SK-N-SH treated with all-trans-retinoic acid at 6 μM for 48 hours (cell line): ENCODE measurements at regions not wholly inside any gene's neighbourhood (a gene's known extent, or its start where the extent isn't known, plus 50 kb on each side); places are given as distances from the start of the nearest gene placed in this dataset.
"Not testable (repeated sequence)": the region's sequence is repeated elsewhere in the genome, so short reads cannot be mapped to it uniquely, and the experiment has no call there.

Source experiments
- ATAC-seq: fragments of 200-7000 bp; cut with Tn5 transposase; 3 replicates; pipeline ENCODE4 v1.9.1; 2020; ENCODE audit warnings: mild to moderate bottlenecking, moderate library complexity
- ARNTL ChIP-seq: fragments of 450-650 bp; formaldehyde crosslinking; IDR thresholded peaks from 2 replicates; pipeline ENCODE4 v1.5.0; 2020; ENCODE audit warnings: low read depth, mild to moderate bottlenecking, moderate library complexity, borderline replicate concordance
- CREB5 ChIP-seq: fragments of 250-450 bp; sonication (Bioruptor Pico); IDR thresholded peaks from 2 replicates; pipeline ENCODE4 v1.5.1; 2020; ENCODE audit warnings: low read depth, mild to moderate bottlenecking, moderate library complexity
- CSDC2 ChIP-seq: fragments of 250-450 bp; sonication (Bioruptor Pico); IDR thresholded peaks from 2 replicates; pipeline ENCODE4 v1.5.0; 2020; ENCODE audit warnings: mild to moderate bottlenecking, moderate library complexity
- CSRNP3 ChIP-seq: fragments of 250-450 bp; sonication (Bioruptor Pico); IDR thresholded peaks from 2 replicates; pipeline ENCODE4 v1.5.1; 2021; ENCODE audit warnings: mild to moderate bottlenecking, moderate library complexity
- ESRRG ChIP-seq: fragments of 250-450 bp; sonication (Bioruptor Pico); IDR thresholded peaks from 2 replicates; pipeline ENCODE4 v1.6.1; 2021; ENCODE audit warnings: mild to moderate bottlenecking
- GLIS3 ChIP-seq: fragments of 250-450 bp; sonication (Bioruptor Pico); IDR thresholded peaks from 2 replicates; pipeline ENCODE4 v1.5.0; 2020; ENCODE audit warnings: mild to moderate bottlenecking, moderate library complexity
- ISL1 ChIP-seq: fragments of 250-450 bp; sonication (Bioruptor Pico); IDR thresholded peaks from 2 replicates; pipeline ENCODE4 v2.1.2; 2022; ENCODE audit warnings: mild to moderate bottlenecking, moderate library complexity
- OSR1 ChIP-seq: fragments of 250-450 bp; sonication (Bioruptor Pico); IDR thresholded peaks from 2 replicates; pipeline ENCODE4 v1.8.0; 2022; ENCODE audit warnings: moderate library complexity, mild to moderate bottlenecking, inconsistent platforms
- PATZ1 ChIP-seq: fragments of 250-450 bp; sonication (Bioruptor Pico); IDR thresholded peaks from 2 replicates; pipeline ENCODE4 v1.8.0; 2020; ENCODE audit warnings: mild to moderate bottlenecking, moderate library complexity, borderline replicate concordance
- PPARA ChIP-seq: fragments of 250-450 bp; sonication (Bioruptor Pico); IDR thresholded peaks from 2 replicates; pipeline ENCODE4 v1.5.0; 2020; ENCODE audit warnings: mild to moderate bottlenecking, borderline replicate concordance
- RARB ChIP-seq: fragments of 250-450 bp; sonication (Bioruptor Pico); IDR thresholded peaks from 2 replicates; pipeline ENCODE4 v1.8.0; 2021; ENCODE audit warnings: mild to moderate bottlenecking, moderate library complexity
- SNAI2 ChIP-seq: fragments of 250-450 bp; sonication (Bioruptor Pico); IDR thresholded peaks from 2 replicates; pipeline ENCODE4 v1.5.0; 2020; ENCODE audit warnings: mild to moderate bottlenecking, moderate library complexity
- TCF4 ChIP-seq: fragments of 250-450 bp; sonication (Bioruptor Pico); IDR thresholded peaks from 2 replicates; pipeline ENCODE4 v1.8.0; 2021; ENCODE audit warnings: mild to moderate bottlenecking, moderate library complexity, borderline replicate concordance
- TOX ChIP-seq: fragments of 250-450 bp; sonication (Bioruptor Pico); IDR thresholded peaks from 2 replicates; pipeline ENCODE4 v1.8.0; 2021; ENCODE audit warnings: mild to moderate bottlenecking, moderate library complexity, borderline replicate concordance
- TSHZ2 ChIP-seq: fragments of 250-450 bp; sonication (Bioruptor Pico); IDR thresholded peaks from 2 replicates; pipeline ENCODE4 v1.5.0; 2020; ENCODE audit warnings: mild to moderate bottlenecking, moderate library complexity
- ZC3H10 ChIP-seq: fragments of 250-450 bp; sonication (Bioruptor Pico); IDR thresholded peaks from 2 replicates; pipeline ENCODE4 v1.5.1; 2021; ENCODE audit warnings: mild to moderate bottlenecking, moderate library complexity
- ZFP3 ChIP-seq: fragments of 250-450 bp; sonication (Bioruptor Pico); IDR thresholded peaks from 2 replicates; pipeline ENCODE4 v1.5.0; 2020; ENCODE audit warnings: mild to moderate bottlenecking, moderate library complexity
- ZFP30 ChIP-seq: fragments of 450-650 bp; formaldehyde crosslinking; IDR thresholded peaks from 2 replicates; pipeline ENCODE4 v1.5.0; 2022; ENCODE audit warnings: mild to moderate bottlenecking, moderate library complexity
- ZNF565 ChIP-seq: fragments of 450-650 bp; formaldehyde crosslinking; conservative IDR thresholded peaks from 2 replicates; pipeline ENCODE4 v1.5.0; 2020; ENCODE audit warnings: low read depth, mild to moderate bottlenecking, moderate library complexity
- ZNF70 ChIP-seq: fragments of 450-650 bp; formaldehyde crosslinking; IDR thresholded peaks from 2 replicates; pipeline ENCODE4 v1.5.0; 2020; ENCODE audit warnings: mild to moderate bottlenecking, moderate library complexity
- ZNF8 ChIP-seq: fragments of 450-650 bp; formaldehyde crosslinking; IDR thresholded peaks from 2 replicates; pipeline ENCODE4 v1.5.0; 2020; ENCODE audit warnings: mild to moderate bottlenecking, moderate library complexity
- TF ChIP-seq, protein P1 (sequence below): fragments of 250-450 bp; sonication (Bioruptor Pico); IDR thresholded peaks from 2 replicates; pipeline ENCODE4 v1.8.0; 2021; ENCODE audit warnings: low read depth, mild to moderate bottlenecking, moderate library complexity, borderline replicate concordance

DNA sequence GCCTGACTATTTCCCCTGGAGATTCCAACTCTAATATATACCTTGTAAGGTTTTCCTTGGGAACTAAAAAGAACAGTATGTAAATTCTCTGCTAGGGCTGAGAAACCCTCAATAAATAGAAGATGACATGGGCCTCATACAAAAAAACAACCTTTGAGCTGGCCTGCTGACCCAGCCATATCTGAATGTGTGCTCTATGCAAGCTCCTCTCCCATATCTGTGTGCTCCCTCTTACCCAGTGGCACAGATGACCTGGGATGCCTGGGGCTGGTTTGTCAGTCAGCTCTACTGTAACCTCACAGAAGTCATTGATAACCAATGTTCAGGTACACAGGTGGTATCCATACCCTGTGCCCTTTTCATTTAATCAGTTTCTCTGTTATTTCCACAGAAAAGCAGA is 329.2 kb downstream of the SEC16B start:
- TF ChIP-seq TCF4 (CRISPR knock-in tag), result no peak
- no peak for TF ChIP-seq OSR1 (CRISPR knock-in tag)
- TF ChIP-seq RARB (CRISPR knock-in tag), result no peak
- TF ChIP-seq CREB5 (CRISPR knock-in tag), result no peak
- TF ChIP-seq TSHZ2, result no peak
- no peak for TF ChIP-seq ZNF70 (CRISPR knock-in tag)
- TF ChIP-seq SNAI2 (CRISPR knock-in tag), result no peak
- TF ChIP-seq TOX (CRISPR knock-in tag), result no peak
- TF ChIP-seq GLIS3 (CRISPR knock-in tag), result no peak
- no peak for TF ChIP-seq ZNF565 (CRISPR knock-in tag)
- TF ChIP-seq ZFP3, result no peak
- no peak for TF ChIP-seq PPARA
- TF ChIP-seq ISL1, result no peak
- no peak for TF ChIP-seq ZFP30 (CRISPR knock-in tag)
- TF ChIP-seq CSRNP3 (CRISPR knock-in tag), result no peak
- TF ChIP-seq, protein P1, sequence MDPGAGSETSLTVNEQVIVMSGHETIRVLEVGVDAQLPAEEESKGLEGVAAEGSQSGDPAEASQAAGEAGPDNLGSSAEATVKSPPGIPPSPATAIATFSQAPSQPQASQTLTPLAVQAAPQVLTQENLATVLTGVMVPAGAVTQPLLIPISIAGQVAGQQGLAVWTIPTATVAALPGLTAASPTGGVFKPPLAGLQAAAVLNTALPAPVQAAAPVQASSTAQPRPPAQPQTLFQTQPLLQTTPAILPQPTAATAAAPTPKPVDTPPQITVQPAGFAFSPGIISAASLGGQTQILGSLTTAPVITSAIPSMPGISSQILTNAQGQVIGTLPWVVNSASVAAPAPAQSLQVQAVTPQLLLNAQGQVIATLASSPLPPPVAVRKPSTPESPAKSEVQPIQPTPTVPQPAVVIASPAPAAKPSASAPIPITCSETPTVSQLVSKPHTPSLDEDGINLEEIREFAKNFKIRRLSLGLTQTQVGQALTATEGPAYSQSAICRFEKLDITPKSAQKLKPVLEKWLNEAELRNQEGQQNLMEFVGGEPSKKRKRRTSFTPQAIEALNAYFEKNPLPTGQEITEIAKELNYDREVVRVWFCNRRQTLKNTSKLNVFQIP (CRISPR knock-in tag), result no peak
- no peak for TF ChIP-seq ZNF8 (CRISPR knock-in tag)
- no peak for TF ChIP-seq CSDC2 (CRISPR knock-in tag)
- TF ChIP-seq, all 23 proteins: peak for 0
- ATAC-seq, result no peak

GRCh38 chr1:177634151-177634550 is 335.7 kb downstream of the SEC16B start:
- not testable (repeated sequence) for ATAC-seq

DNA sequence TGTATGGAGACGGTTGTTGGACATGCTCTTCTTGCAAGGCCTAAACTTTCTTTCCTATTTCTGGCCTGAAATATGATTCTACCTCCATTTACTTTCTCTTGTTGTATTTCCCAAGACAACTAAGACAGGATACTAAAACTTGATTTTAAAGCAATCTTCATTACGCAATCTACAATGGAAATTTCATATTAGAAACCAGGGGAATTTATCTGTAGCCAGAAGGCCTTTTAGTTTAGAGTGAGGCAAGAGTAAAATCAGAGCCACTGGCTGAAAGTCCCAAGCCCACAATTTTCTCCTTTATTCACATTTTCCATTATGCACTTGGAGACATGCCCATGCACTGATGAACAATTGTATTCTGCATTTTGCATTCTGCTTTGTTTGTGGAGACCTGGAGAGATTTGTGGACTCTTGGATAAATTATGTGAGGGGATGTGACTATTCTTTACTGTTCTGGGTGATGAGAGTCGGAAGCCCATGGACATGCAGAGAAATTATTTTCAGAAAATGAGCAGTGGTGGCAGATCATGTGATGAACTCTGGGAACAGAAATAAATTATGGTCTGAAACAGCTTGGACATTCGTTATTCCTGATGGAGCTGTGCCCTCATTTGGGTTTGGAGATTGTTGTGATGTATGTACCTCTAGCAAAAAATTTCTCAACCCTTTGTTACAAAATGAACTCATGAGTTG is 336.8 kb downstream of the SEC16B start:
- ATAC-seq, result no peak
- TF ChIP-seq ISL1 (no peak), ZFP30 (CRISPR knock-in tag) (no peak), PPARA (no peak), CREB5 (CRISPR knock-in tag) (no peak), ARNTL (CRISPR knock-in tag) (no peak), ZFP3 (no peak), ZNF565 (CRISPR knock-in tag) (no peak), ZNF70 (CRISPR knock-in tag) (no peak), ESRRG (CRISPR knock-in tag) (no peak), OSR1 (CRISPR knock-in tag) (no peak), RARB (CRISPR knock-in tag) (no peak), ZC3H10 (no peak), ZNF8 (CRISPR knock-in tag) (no peak), TSHZ2 (no peak), PATZ1 (no peak)
- TF ChIP-seq, protein P1 (CRISPR knock-in tag), result no peak
